Mucosa of descending colon (tissue), 3 donors: ENCODE measurements at regions not wholly inside any gene's neighbourhood (a gene's known extent, or its start where the extent isn't known, plus 50 kb on each side); places are given as distances from the start of the nearest gene placed in this dataset.

ENCODE experiments used
- ATAC-seq: fragments of 200-7000 bp; cut with Tn5 transposase; one replicate; pipeline ENCODE4 v1.9.1; 2020; ENCODE audit warnings: mild to moderate bottlenecking, moderate library complexity
- DNase-seq, 3 donors: peaks; one replicate each; pipeline ENCODE4 v3.0.0-alpha.2; 2020
- H3K36me3 ChIP-seq: fragments of 200-600 bp; one replicate; pipeline ENCODE4 v1.8.0; 2021; ENCODE audit warnings: low read depth, mild to moderate bottlenecking
- H3K4me1 ChIP-seq: fragments of 200-600 bp; one replicate; pipeline ENCODE4 v1.8.0; 2021; ENCODE audit warnings: low read depth, mild to moderate bottlenecking
- H3K4me3 ChIP-seq: fragments of 200-600 bp; one replicate; pipeline ENCODE4 v1.8.0; 2021; ENCODE audit warnings: mild to moderate bottlenecking
- H3K9me3 ChIP-seq: fragments of 200-600 bp; one replicate; pipeline ENCODE4 v1.8.0; 2021; ENCODE audit warnings: mild to moderate bottlenecking
- CTCF ChIP-seq: fragments of 200-600 bp; IDR thresholded peaks from one replicate; pipeline ENCODE4 v1.8.0; 2022; ENCODE audit warnings: antibody characterized with exemption, mild to moderate bottlenecking
- intact Hi-C, 2 donors: fragments of 100-400 bp; cut with DNase I in 1 of 2; cut with micrococcal nuclease in 1 of 2; formaldehyde crosslinking; loops; one replicate each; pipeline versions ENCODE4 v1.11.0 to v1.11.1; 2022; cut with DNase I, micrococcal nuclease
- donor health status: DM: no; HTN: no; CAD: no; lungs with moderate emphysema.
- donor health status: DM: no; HTN: no; CAD: no.
- donor health status: DM: no; HTN: yes; CAD: no.

GRCh38 chr1:56194701-56195300 lies 384.6 kb downstream of the PLPP3 start:
- no peaks in the 10 kb centered on the region for H3K9me3 ChIP-seq
- no peaks in the 10 kb centered on the region for H3K4me1 ChIP-seq
- no peak for ATAC-seq
- no peak overlapping the region for H3K4me3 ChIP-seq
- TF ChIP-seq CTCF, result no peak
- no peaks in the 10 kb centered on the region for H3K36me3 ChIP-seq
- intact Hi-C loops, result no loop called here
- no peak for DNase-seq

DNA sequence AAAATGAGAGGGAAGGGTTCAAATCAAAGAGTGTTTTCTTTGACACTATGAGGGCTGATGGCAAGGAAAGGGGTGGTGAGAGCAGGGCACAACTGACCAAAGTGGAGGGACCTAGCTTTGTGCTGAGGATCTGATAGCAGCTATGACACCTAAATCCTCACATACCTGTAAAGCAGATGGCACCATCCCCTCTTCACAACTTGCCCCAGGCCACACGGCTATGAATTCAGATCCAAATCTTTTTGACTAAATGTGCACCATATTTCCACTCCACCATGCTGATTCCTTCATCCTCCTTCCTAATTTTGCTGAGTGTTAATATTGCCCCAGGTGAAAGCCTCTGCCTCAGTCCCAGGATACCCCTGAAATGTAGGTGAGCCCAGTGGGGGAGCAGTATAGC lies 385.7 kb downstream of the PLPP3 start:
- ATAC-seq, result no peak
- intact Hi-C loops, result no loop called here
- TF ChIP-seq CTCF, result no peak

GRCh38 chr1:56191369-56191768 lies 388.0 kb downstream of the PLPP3 start:
- intact Hi-C loops, result no loop called here
- TF ChIP-seq CTCF, result no peak
- ATAC-seq (no peak), DNase-seq (no peak)
- Histone ChIP-seq H3K9me3 (no peaks in the 10 kb centered on the region), H3K36me3 (no peaks in the 10 kb centered on the region), H3K4me1 (no peaks in the 10 kb centered on the region), H3K4me3 (no peak overlapping the region)

More for the DNA sequence above, 385.7 kb downstream of the PLPP3 start:
- no peaks in the 10 kb centered on the region for H3K9me3 ChIP-seq
- H3K4me1 ChIP-seq, result no peaks in the 10 kb centered on the region
- DNase-seq, result no peak
- no peaks in the 10 kb centered on the region for H3K36me3 ChIP-seq
- H3K4me3 ChIP-seq, result no peak overlapping the region

DNA sequence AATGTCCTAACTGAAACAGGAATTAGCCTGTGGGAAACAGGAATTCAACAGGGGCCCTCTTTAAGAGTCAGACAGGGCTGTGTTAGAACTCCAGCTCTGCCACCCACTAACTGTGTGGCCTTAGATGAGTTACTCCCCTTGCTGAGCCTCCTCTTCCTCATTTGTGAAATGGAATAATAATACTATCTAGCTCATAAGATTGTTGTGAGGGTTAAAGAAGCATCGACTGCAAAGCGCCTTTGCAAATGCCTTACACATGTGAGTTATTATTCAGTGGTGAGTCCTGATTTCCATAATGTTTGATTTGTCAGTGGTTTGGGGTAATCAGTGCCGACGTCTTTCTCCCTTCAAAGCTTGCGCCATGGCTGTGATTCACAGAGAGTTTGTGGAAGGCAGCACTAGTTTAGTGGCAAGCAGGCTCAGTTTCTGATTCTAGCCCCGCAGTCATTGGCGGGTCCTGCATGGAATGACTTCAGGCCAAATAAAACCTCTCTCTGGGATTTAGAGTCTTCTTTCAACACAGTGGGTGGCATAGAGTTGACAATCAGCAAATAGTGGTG lies 388.5 kb downstream of the PLPP3 start:
- Histone ChIP-seq H3K36me3 (no peaks in the 10 kb centered on the region), H3K9me3 (no peaks in the 10 kb centered on the region), H3K4me3 (no peak overlapping the region), H3K4me1 (no peaks in the 10 kb centered on the region)
- no peak for TF ChIP-seq CTCF
- ATAC-seq (no peak), DNase-seq (no peak)
- intact Hi-C loops, result no loop called here

DNA sequence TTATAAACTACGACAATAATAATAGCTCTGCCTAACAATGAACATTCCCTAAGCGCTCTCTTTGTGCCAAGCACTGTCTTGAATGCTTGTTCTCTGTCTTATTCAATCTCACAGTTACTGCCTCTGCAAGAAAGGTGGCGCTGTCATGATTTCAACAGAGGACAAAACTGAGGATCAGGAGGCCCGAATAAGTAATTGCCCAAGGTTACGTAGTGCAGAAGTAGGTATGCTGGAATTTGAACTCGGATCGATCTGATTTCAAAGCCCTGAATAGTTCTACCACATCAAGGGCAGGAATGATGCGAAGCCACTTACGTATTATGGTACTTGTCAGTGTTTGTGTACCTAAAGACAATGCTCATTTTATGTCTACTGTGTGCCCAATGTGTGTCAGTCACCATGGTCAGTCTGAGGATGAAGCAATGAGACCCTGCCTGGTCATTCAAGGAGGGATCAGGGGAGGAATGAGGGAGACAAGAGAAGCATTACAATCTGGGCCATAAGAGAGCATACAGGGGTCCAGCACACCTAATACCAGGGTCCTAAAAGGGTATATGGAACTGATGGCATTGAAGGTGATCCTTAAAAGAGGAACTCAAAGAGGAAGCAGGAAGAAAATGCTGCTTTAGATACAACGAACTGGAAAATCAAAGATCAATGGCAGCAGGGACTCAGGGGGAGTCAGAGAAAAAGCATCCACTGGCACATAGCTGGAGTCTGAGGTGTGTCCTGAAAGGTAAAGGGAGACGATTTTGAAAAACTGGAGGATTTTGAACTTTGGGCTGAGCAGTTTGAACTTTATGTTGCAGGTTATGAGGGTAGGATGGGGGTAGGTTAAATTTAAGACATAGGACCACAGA lies 389.2 kb downstream of the PLPP3 start:
- intact Hi-C loops, result no loop called here

More for the DNA sequence above, 389.2 kb downstream of the PLPP3 start:
- H3K9me3 ChIP-seq, result no peaks in the 10 kb centered on the region
- DNase-seq, result no peak
- TF ChIP-seq CTCF, result no peak
- H3K36me3 ChIP-seq, result no peaks in the 10 kb centered on the region
- ATAC-seq, result no peak
- no peaks in the 10 kb centered on the region for H3K4me1 ChIP-seq
- no peak overlapping the region for H3K4me3 ChIP-seq
